Spleen (tissue), 11 donors: ENCODE measurements at regions not wholly inside any gene's neighbourhood (a gene's known extent, or its start where the extent isn't known, plus 50 kb on each side); places are given as distances from the start of the nearest gene placed in this dataset.

Experiments
- DNase-seq: peaks from one replicate; pipeline ENCODE4 v3.0.0-alpha.2; 2020
- H3K27ac ChIP-seq, 8 donors: fragments of 200-600 bp; sonication (generic) in 7 of 8; 1 replicate in 4 of 8; 2 replicates in 4 of 8; pipeline versions ENCODE4 v1.5.0 to v1.8.0; 2016 to 2021; ENCODE audit warnings: inconsistent platforms in 4 of 8, mild to moderate bottlenecking in 4 of 8, moderate library complexity in 1 of 8
- H3K27me3 ChIP-seq, 7 donors: fragments of 200-600 bp; sonication (generic) in 6 of 7; replicated peaks in 1 of 7; 1 replicate in 4 of 7; 2 replicates in 3 of 7; pipeline versions ENCODE4 v1.5.0 to v1.8.0; 2016 to 2021; ENCODE audit warnings: inconsistent platforms in 3 of 7, mild to moderate bottlenecking in 1 of 7
- H3K36me3 ChIP-seq, 6 donors: fragments of 200-600 bp; sonication (generic) in 5 of 6; 1 replicate in 4 of 6; 2 replicates in 2 of 6; pipeline versions ENCODE4 v1.5.0 to v1.8.0; 2016 to 2021; ENCODE audit warnings: inconsistent platforms in 2 of 6
- H3K4me1 ChIP-seq, 6 donors: fragments of 200-600 bp; sonication (generic) in 5 of 6; 1 replicate in 3 of 6; 2 replicates in 3 of 6; pipeline versions ENCODE4 v1.5.0 to v1.8.0; 2016 to 2021; ENCODE audit warnings: inconsistent platforms in 3 of 6
- H3K4me3 ChIP-seq, 8 donors: fragments of 200-600 bp; sonication (generic) in 7 of 8; 1 replicate in 4 of 8; 2 replicates in 4 of 8; pipeline versions ENCODE4 v1.5.0 to v1.8.0; 2016 to 2021; ENCODE audit warnings: inconsistent platforms in 4 of 8, mild to moderate bottlenecking in 4 of 8, moderate library complexity in 2 of 8
- H3K9me3 ChIP-seq, 8 donors: fragments of 200-600 bp; sonication (generic) in 7 of 8; 1 replicate in 4 of 8; 2 replicates in 4 of 8; pipeline versions ENCODE4 v1.5.0 to v1.8.0; 2016 to 2021; ENCODE audit warnings: inconsistent platforms in 4 of 8
- POLR2A ChIP-seq, 3 donors: fragments of 450-650 bp; IDR thresholded peaks; one replicate each; pipeline ENCODE4 v1.5.1; 2017; ENCODE audit warnings: antibody characterized with exemption in 3 of 3, mild to moderate bottlenecking in 1 of 3
- POLR2AphosphoS5 ChIP-seq, 3 donors: sonication (generic); formaldehyde crosslinking; IDR thresholded peaks; one replicate each; pipeline ENCODE4 v1.5.1; 2017; ENCODE audit warnings: antibody characterized with exemption in 3 of 3
- WGBS, 5 donors: extraction: QIAGEN DNeasy Blood & Tissue Kit in 3 of 5; methylation state at CpG; one replicate each; pipeline versions ENCODE4 v1.1.5 to v1.1.7; 2013 to 2018; 5-methylcytosine and 5-hydroxymethylcytosine counted together
- intact Hi-C: fragments of 100-400 bp; cut with DNase I; formaldehyde crosslinking; loops from one replicate; pipeline ENCODE4 v1.15.0; 2023; ENCODE audit warnings: low total_unique reads
- TF ChIP-seq, protein P1 (sequence below), 11 experiments: fragments of 200-600 bp in 7 of 11; fragments of 450-650 bp in 4 of 11; sonication (generic) in 4 of 11; IDR thresholded peaks in 8 of 11; conservative IDR thresholded peaks in 3 of 11; 1 replicate in 7 of 11; 2 replicates in 4 of 11; pipeline versions ENCODE4 v1.4.0 to v1.8.0; 2016 to 2021; ENCODE audit warnings: antibody characterized with exemption in 11 of 11, inconsistent platforms in 4 of 11, mild to moderate bottlenecking in 1 of 11
- donor health status: healthy with polysubstance abuse.
- donor health status: DM: no; HTN: no; CAD: no; lungs with moderate emphysema.
- donor health status: DM: no; HTN: no; CAD: no.
- donor health status: Bipolar disorder and iron deficiency.
- donor health status: healthy.
- donor health status: DM: no; HTN: no; CAD: no.
- donor health status: DM: yes; HTN: yes; CAD: no.

GRCh38 chr12:105451211-105451610, 120.7 kb downstream of the C12orf75 start:
- DNase-seq: no peak
- Histone ChIP-seq H3K36me3 (no peaks in the 10 kb centered on the region), H3K4me3 (no peak overlapping the region), H3K27me3 (peaks cover 0 to 6% (median 0%) of the 10 kb centered on the region in 7 donors), H3K27ac (no peak overlapping the region), H3K9me3 (no peaks in the 10 kb centered on the region), H3K4me1 (no peaks in the 10 kb centered on the region)
- TF ChIP-seq POLR2AphosphoS5 (IDR thresholded peaks at IDR 0.05) (no peak), POLR2A (IDR thresholded peaks at IDR 0.05) (no peak)
- TF ChIP-seq, protein P1, sequence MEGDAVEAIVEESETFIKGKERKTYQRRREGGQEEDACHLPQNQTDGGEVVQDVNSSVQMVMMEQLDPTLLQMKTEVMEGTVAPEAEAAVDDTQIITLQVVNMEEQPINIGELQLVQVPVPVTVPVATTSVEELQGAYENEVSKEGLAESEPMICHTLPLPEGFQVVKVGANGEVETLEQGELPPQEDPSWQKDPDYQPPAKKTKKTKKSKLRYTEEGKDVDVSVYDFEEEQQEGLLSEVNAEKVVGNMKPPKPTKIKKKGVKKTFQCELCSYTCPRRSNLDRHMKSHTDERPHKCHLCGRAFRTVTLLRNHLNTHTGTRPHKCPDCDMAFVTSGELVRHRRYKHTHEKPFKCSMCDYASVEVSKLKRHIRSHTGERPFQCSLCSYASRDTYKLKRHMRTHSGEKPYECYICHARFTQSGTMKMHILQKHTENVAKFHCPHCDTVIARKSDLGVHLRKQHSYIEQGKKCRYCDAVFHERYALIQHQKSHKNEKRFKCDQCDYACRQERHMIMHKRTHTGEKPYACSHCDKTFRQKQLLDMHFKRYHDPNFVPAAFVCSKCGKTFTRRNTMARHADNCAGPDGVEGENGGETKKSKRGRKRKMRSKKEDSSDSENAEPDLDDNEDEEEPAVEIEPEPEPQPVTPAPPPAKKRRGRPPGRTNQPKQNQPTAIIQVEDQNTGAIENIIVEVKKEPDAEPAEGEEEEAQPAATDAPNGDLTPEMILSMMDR (IDR thresholded peaks at IDR 0.05 in 8 of 11, conservative IDR thresholded peaks at IDR 0.05 in 3 of 11): no peak
- intact Hi-C loops: no loop called here
- 84 to 93% (median 91%) methylated on average over 3 of the region's 3 CpGs for WGBS, 5 donors

DNA sequence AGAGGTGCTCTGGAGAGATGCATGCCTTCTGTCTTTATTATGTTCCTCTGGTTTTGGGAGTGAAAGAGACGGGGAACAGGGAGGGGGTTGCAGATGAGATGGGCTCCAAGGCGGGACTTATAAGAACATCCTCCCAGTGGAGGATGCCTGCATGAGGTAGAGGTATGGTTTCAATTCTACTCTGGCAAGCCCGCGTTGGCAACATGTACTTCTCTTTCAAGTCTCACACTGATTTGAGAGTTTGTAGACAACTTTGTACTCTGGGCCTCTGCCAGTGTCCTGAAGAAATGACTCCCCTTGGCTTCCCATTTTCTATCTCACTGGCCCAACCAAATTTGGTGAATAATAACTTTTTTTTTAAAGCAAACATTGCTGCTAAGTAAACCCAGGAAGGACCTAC, 121.3 kb downstream of the C12orf75 start:
- Histone ChIP-seq H3K27me3 (peaks cover 0 to 9% (median 0%) of the 10 kb centered on the region in 7 donors), H3K36me3 (no peaks in the 10 kb centered on the region), H3K27ac (no peak overlapping the region), H3K4me3 (no peak overlapping the region), H3K4me1 (no peaks in the 10 kb centered on the region), H3K9me3 (no peaks in the 10 kb centered on the region)
- no peak for DNase-seq
- 59 to 88% (median 77%) methylated on average over 4 of the region's 4 CpGs for WGBS, 5 donors
- intact Hi-C loops: no loop called here
- TF ChIP-seq POLR2A (IDR thresholded peaks at IDR 0.05) (no peak), POLR2AphosphoS5 (IDR thresholded peaks at IDR 0.05) (no peak)
- TF ChIP-seq, protein P1 (IDR thresholded peaks at IDR 0.05 in 8 of 11, conservative IDR thresholded peaks at IDR 0.05 in 3 of 11): no peak

DNA sequence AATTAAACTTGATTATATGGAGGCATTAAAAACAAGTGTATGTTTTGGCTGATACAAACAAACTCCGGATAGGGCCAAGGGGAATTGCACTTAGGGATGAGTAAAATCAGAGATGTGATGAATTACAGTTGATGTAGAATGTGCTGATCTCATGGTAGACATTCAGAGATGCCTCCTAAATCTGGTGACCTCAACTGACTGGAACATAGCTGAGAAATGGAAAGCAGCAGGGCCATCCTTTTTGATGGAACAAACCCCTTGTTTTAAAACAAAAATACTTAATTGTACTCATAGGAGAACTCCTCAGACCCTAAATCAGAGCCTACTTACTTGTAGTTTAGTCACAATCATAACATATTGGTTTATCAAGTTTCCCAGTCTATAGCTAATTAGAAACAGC, 122.8 kb downstream of the C12orf75 start:
- Histone ChIP-seq H3K27me3 (peaks cover 0 to 9% (median 0%) of the 10 kb centered on the region in 7 donors), H3K4me3 (no peak overlapping the region), H3K9me3 (peaks cover 0 to 2% (median 0%) of the 10 kb centered on the region in 8 donors), H3K36me3 (no peaks in the 10 kb centered on the region), H3K27ac (no peak overlapping the region), H3K4me1 (no peaks in the 10 kb centered on the region)
- WGBS, 5 donors: 81 to 100% (median 88%) methylated on average over 1 of the region's 1 CpG
- TF ChIP-seq, protein P1 (IDR thresholded peaks at IDR 0.05 in 8 of 11, conservative IDR thresholded peaks at IDR 0.05 in 3 of 11): no peak
- TF ChIP-seq POLR2A (IDR thresholded peaks at IDR 0.05): no peak
- TF ChIP-seq POLR2AphosphoS5 (IDR thresholded peaks at IDR 0.05): no peak
- no peak for DNase-seq
- intact Hi-C loops: no loop called here

GRCh38 chr12:105454688-105455087, 124.2 kb downstream of the C12orf75 start:
- Histone ChIP-seq H3K4me3 (no peak overlapping the region), H3K27me3 (peaks cover 0 to 9% (median 0%) of the 10 kb centered on the region in 7 donors), H3K4me1 (no peaks in the 10 kb centered on the region), H3K27ac (no peak overlapping the region), H3K9me3 (peaks cover 0 to 9% (median 3%) of the 10 kb centered on the region in 8 donors), H3K36me3 (no peaks in the 10 kb centered on the region)
- DNase-seq: no peak
- intact Hi-C loops: no loop called here
- 39 to 56% (median 50%) methylated on average over 4 of the region's 4 CpGs for WGBS, 5 donors
- TF ChIP-seq POLR2A (IDR thresholded peaks at IDR 0.05): no peak
- TF ChIP-seq, protein P1 (IDR thresholded peaks at IDR 0.05 in 8 of 11, conservative IDR thresholded peaks at IDR 0.05 in 3 of 11): no peak
